HG03280 (cell line): ENCODE measurements at regions not wholly inside any gene's neighbourhood (a gene's known extent, or its start where the extent isn't known, plus 50 kb on each side); places are given as distances from the start of the nearest gene placed in this dataset.

Experiments
- ATAC-seq: cut with Tn5 transposase; IDR thresholded peaks from one replicate; pipeline ENCODE4 v1.9.1; 2021; ENCODE audit warnings: mild to moderate bottlenecking, moderate library complexity; ENCODE audit not compliant: unreplicated experiment

DNA sequence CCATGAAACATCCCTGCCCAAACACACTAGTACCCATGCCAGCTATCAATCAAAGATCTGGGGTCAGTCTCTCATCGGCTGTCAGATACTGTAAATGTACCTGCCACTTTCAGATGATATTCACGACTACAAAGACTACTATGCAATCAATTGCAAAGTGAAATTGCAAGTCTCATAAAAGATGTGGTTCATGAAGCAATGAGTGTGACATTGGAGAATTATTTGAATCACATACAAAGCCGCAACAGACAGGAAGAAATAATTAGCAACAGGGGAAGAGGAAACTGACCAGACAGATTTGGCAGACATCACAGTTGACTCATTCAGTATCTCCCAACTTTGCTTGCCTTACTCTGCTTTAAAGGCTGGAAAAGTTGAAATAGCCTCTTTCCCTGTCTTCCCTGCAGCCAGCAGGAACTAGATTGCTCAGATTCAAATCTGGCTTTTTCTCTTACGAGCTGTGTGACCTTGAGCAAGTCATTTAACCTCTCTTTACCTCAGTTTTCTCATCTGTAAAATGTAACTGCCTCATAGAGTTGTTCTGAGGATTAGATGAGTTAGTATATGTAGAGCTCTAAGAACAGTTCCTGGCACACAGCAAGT, 95.7 kb upstream of the C3orf80 start:
- peak; percentile 33 for ATAC-seq

- ATAC-seq: no peak
Observed at GRCh38 chr3:160130071-160130470, 95.2 kb upstream of the C3orf80 start.

GRCh38 chr3:160130950-160131349, 94.3 kb upstream of the C3orf80 start:
- ATAC-seq: no peak

GRCh38 chr3:160132226-160132625, 93.0 kb upstream of the C3orf80 start:
- no peak for ATAC-seq

DNA sequence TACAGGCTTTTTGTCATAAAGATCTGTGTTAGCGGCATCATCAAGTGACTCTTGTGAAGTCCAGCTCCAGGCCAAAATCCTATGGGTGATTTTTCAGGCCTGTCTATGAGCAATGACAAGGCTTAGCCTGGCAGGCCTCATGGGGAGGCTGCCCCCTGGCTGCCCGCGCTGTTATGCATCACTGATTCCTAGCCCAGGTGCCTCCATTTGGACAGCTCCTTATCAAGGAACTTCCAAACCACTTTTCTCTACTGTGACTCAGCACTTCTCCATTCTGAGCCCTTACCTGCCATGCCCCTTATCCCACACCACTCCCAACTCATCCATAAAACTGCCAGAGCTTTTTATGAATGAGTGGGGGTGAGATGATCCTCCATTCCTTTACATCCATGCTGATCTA, 91.5 kb upstream of the C3orf80 start:
- no peak for ATAC-seq

DNA sequence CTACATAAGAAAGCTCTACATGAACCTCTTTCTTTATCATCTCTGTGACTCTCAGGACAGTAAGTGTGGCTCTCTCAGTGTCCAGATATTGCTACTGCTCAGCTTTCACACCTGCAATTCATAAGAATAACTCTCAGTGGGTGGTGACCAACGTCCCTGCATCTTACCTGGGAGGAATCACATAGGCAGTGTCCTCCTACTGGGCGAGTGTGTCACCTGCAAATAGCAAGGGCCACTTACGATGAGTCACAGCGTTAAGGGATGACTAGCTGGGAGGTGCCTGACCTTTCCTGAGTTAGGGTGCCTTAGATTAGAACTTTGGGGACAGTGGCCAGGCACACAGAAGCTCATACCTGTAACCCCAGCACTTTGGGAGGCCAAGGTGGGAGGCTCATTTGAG, 90.8 kb upstream of the C3orf80 start:
- ATAC-seq: no peak

- no peak for ATAC-seq
Observed at GRCh38 chr3:160134964-160135363, 90.3 kb upstream of the C3orf80 start.

- no peak for ATAC-seq
Observed at GRCh38 chr3:160135851-160136250, 89.4 kb upstream of the C3orf80 start.

DNA sequence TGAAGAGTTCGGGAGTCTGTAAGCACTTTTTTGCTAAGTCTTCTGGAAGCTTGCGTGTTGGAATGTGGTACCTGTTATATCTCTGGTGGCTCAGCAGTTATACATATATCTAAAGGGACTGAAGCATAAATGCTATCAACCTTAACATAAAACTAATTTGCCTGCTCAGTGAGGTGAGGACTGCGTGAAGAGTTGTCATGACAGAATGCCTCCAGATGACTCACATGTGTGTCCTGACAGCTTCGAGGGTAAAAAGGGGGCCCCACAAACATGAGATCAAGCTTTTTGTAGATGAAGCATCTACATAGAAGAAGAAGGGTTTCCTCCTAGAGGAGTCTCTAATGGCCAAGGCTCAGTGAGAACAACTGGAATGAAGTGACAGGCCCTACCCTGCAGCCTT, 88.8 kb upstream of the C3orf80 start:
- no peak for ATAC-seq

GRCh38 chr3:160139291-160139690, 85.9 kb upstream of the C3orf80 start:
- ATAC-seq: no peak

GRCh38 chr3:160140756-160141155, 84.5 kb upstream of the C3orf80 start:
- ATAC-seq: no peak

GRCh38 chr3:160141485-160142185, 83.6 kb upstream of the C3orf80 start:
- no peak for ATAC-seq

DNA sequence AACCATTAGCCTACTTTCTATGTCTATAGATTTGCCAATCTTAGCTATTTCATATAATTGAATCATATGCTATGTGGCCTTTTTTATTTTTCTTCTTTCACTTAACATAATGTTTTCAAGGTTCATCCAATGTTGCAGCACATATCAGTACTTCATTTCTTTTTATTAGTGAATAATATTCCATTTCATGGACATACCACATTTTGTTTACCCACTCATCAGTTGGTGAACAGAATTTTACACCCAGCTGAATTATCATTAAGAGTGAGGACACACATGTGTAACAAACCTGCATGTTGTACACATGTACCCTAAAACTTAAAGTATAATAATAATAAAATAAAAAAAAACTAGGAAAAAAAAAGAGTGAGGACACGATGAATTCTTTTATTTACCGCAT, 81.7 kb upstream of the C3orf80 start:
- ATAC-seq: no peak

DNA sequence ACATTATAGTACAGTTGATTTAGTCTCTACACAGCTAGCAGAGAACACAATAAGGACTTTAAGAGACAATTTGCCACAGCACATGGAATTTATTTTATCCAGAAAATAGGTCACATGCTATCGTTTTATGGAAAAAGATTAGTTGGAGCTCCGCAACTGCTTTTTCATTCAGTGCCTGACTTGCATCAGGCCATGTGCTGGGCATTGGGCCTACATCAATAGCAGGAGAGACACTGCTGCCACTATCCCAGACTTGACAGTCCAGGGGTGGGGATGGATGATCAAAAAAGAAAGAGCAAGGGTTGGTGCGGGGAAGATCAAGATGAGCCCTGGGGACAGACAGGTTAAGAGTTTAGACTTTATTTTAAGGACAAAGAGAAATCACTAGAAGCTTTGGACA, 75.2 kb upstream of the C3orf80 start:
- ATAC-seq: no peak

- ATAC-seq: no peak
Observed at GRCh38 chr3:160150525-160150924, 74.7 kb upstream of the C3orf80 start.

DNA sequence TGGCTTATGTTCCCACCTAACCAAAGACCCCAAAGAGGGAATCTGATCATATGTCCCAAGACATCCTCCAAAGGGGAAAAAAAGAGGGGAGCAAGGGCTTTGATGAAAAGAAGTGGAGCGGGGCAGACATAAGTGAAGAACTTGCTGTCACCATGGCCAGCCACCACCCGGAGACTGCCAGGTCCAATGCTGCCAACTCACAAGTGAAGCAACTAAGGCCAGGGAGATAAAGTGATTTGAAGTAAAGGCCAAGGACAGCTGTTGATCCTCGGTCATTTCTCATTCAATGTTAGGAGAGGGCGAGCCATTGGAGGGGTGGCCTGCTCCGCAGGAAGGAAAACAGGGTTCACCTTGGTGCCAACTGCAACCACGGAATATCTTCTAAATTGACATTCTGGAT, 72.6 kb upstream of the C3orf80 start:
- no peak for ATAC-seq

- ATAC-seq: no peak
Observed at GRCh38 chr3:160154033-160154432, 71.2 kb upstream of the C3orf80 start.

GRCh38 chr3:160154596-160154995, 70.6 kb upstream of the C3orf80 start:
- ATAC-seq: no peak

DNA sequence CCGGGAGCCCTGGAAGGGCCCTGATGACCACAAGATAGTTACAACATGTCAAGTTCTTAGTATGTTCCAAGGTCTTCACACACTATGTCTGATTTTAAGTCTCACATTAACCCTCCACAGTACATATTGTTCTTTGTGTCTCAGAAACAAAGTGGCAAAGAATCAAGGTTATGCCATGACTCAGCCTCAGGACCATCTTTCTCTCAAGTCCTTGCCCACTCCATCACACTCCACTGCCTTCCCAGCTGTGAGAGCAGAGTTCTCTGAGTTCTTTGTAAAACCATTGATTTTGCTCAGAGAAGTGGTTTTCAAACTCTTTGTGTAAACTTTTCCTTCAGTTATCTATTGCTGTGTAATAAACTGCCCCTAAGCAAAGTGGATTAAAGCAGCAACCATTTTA, 67.9 kb upstream of the C3orf80 start:
- no peak for ATAC-seq

- no peak for ATAC-seq
Observed at GRCh38 chr3:160159341-160159740, 65.9 kb upstream of the C3orf80 start.

- ATAC-seq: no peak
Observed at GRCh38 chr3:160159806-160160205, 65.4 kb upstream of the C3orf80 start.

GRCh38 chr3:160161921-160162320, 63.3 kb upstream of the C3orf80 start:
- no peak for ATAC-seq

DNA sequence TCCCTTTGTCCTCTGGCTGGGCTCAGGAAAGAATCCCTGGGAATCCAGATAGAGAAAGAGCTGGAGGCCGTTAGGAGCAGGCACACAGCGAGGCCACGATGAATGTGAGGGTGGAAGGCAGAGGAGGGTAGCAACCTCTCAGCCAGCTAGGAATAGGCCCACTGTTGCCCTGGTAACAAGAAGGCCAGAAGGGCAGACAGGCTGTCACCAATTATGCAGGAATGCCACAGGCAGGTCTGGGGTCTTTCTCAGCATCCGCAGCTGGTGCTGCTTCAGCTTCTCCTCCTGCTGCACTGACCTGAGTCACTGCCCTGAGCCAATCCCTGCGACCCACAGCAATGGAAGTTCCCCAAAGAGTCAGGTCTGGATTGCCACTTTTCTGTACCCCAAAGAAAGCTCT, 62.8 kb upstream of the C3orf80 start:
- no peak for ATAC-seq
